H1 (cell line): ENCODE measurements at regions not wholly inside any gene's neighbourhood (a gene's known extent, or its start where the extent isn't known, plus 50 kb on each side); places are given as distances from the start of the nearest gene placed in this dataset.

ENCODE experiments used
- CBX5 ChIP-seq: fragments of 300-800, 300-1000 bp; sonication (generic); IDR thresholded peaks from 2 replicates; pipeline ENCODE4 v1.7.1; 2016; ENCODE audit warnings: antibody characterized with exemption, low read length, low read depth
- CREB1 ChIP-seq: IDR thresholded peaks from 2 replicates; pipeline ENCODE4 v1.6.1; 2012; ENCODE audit warnings: inconsistent platforms
- POLR2A ChIP-seq, 2 experiments: IDR thresholded peaks; 1 replicate in 1 of 2; 2 replicates in 1 of 2; pipeline ENCODE4 v1.6.1; 2011; ENCODE audit warnings: low read depth in 2 of 2, low read length in 2 of 2, mild to moderate bottlenecking in 2 of 2; ENCODE audit errors: control extremely low read depth in 1 of 2
- RBBP5 ChIP-seq: IDR thresholded peaks from 2 replicates; pipeline ENCODE4 v1.7.1; 2012; ENCODE audit warnings: low read depth, mild to moderate bottlenecking, inconsistent platforms, low read length, moderate library complexity, borderline replicate concordance
- RFX5 ChIP-seq: IDR thresholded peaks from 2 replicates; pipeline ENCODE4 v1.6.1; 2011; ENCODE audit warnings: low read depth, low read length, improper control_type of control experiment, borderline replicate concordance
- SP2 ChIP-seq: IDR thresholded peaks from 2 replicates; pipeline ENCODE4 v1.6.1; 2012; ENCODE audit warnings: mild to moderate bottlenecking, low read length, inconsistent platforms
- SRF ChIP-seq: IDR thresholded peaks from 2 replicates; pipeline ENCODE4 v1.6.1; 2011; ENCODE audit warnings: mild to moderate bottlenecking, low read depth, low read length, moderate library complexity
- TAF1 ChIP-seq: IDR thresholded peaks from 2 replicates; pipeline ENCODE4 v1.6.1; 2011; ENCODE audit warnings: mild to moderate bottlenecking, low read depth, low read length
- TEAD4 ChIP-seq: IDR thresholded peaks from 2 replicates; pipeline ENCODE4 v1.6.1; 2012; ENCODE audit warnings: low read depth, low read length, inconsistent platforms, mixed read lengths
- YY1 ChIP-seq: IDR thresholded peaks from 2 replicates; pipeline ENCODE4 v1.6.1; 2011; ENCODE audit warnings: low read depth, mild to moderate bottlenecking, low read length
- TF ChIP-seq, protein P1 (sequence below), 3 experiments: IDR thresholded peaks; 1 replicate in 2 of 3; 2 replicates in 1 of 3; pipeline versions ENCODE4 v1.5.1 to v1.6.1; 2011; ENCODE audit warnings: low read length in 3 of 3, mild to moderate bottlenecking in 3 of 3, inconsistent platforms in 2 of 3, low read depth in 1 of 3, moderate library complexity in 1 of 3; ENCODE audit not compliant: insufficient read depth in 1 of 3; ENCODE audit errors: control extremely low read depth in 1 of 3
- TF ChIP-seq, protein P2 (sequence below): IDR thresholded peaks from 2 replicates; pipeline ENCODE4 v1.6.1; 2011; ENCODE audit warnings: low read depth, mild to moderate bottlenecking, low read length; ENCODE audit not compliant: insufficient read depth

DNA sequence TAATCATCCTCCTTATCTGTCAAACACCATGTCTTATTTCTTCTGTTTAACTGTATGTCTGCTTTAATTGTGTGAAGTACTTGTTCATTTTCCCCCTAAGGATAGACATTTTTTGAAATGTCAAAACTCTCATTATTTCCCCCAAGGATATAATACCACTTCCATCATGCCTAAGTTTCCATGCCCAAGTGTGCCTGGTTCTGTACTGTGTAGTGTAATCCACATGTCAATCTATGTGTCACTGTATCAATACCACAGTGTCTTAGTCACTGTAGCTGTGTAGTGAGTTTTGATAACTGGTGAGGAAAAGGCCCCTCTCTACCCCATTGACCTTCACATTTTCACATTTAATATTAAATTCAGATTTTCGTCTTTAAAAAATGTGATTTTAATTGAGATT, 1265.5 kb downstream of the PCDH9 start:
- TF ChIP-seq, protein P1, sequence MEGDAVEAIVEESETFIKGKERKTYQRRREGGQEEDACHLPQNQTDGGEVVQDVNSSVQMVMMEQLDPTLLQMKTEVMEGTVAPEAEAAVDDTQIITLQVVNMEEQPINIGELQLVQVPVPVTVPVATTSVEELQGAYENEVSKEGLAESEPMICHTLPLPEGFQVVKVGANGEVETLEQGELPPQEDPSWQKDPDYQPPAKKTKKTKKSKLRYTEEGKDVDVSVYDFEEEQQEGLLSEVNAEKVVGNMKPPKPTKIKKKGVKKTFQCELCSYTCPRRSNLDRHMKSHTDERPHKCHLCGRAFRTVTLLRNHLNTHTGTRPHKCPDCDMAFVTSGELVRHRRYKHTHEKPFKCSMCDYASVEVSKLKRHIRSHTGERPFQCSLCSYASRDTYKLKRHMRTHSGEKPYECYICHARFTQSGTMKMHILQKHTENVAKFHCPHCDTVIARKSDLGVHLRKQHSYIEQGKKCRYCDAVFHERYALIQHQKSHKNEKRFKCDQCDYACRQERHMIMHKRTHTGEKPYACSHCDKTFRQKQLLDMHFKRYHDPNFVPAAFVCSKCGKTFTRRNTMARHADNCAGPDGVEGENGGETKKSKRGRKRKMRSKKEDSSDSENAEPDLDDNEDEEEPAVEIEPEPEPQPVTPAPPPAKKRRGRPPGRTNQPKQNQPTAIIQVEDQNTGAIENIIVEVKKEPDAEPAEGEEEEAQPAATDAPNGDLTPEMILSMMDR (IDR thresholded peaks at IDR 0.05; ENCODE audit: control extremely low read depth in 1 of 3, insufficient read depth in 1 of 3, low read depth in 1 of 3, low read length in 3 of 3): no peak
- TF ChIP-seq TEAD4: no peak
- no peak for TF ChIP-seq YY1
- TF ChIP-seq POLR2A (IDR thresholded peaks at IDR 0.05; ENCODE audit: control extremely low read depth in 1 of 2, low read depth in 2 of 2, low read length in 2 of 2): no peak
- no peak for TF ChIP-seq RBBP5
- no peak for TF ChIP-seq TAF1
- TF ChIP-seq, protein P2, sequence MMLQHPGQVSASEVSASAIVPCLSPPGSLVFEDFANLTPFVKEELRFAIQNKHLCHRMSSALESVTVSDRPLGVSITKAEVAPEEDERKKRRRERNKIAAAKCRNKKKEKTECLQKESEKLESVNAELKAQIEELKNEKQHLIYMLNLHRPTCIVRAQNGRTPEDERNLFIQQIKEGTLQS: no peak
- no peak for TF ChIP-seq RFX5
- TF ChIP-seq CBX5: no peak
- no peak for TF ChIP-seq SRF
- TF ChIP-seq SP2: no peak
- no peak for TF ChIP-seq CREB1
